IMR-90 (cell line): ENCODE measurements at regions not wholly inside any gene's neighbourhood (a gene's known extent, or its start where the extent isn't known, plus 50 kb on each side); places are given as distances from the start of the nearest gene placed in this dataset.

Source experiments
- ATAC-seq: fragments of 200-7000 bp; cut with Tn5 transposase; 2 replicates; pipeline ENCODE4 v1.9.1; 2020; ENCODE audit warnings: low read depth, mild to moderate bottlenecking, moderate library complexity
- BruUV-seq: library from RNA; stranded (reverse); fragments of 400-500 nt; replicated peaks from 2 replicates; lab custom pipeline; 2021; lab: Mats Ljungman, UMichigan
- CTCF ChIA-PET: fragments of 300-600 bp; formaldehyde crosslinking; extraction: SDS; loops from one replicate; lab custom pipeline; 2021; ENCODE audit warnings: antibody characterized with exemption; lab: Yijun Ruan, JAX
- POLR2A ChIA-PET: fragments of 300-600 bp; sonication (Branson Sonifier 250); formaldehyde crosslinking; loops from one replicate; lab custom pipeline; 2022; ENCODE audit warnings: antibody characterized with exemption; ENCODE audit not compliant: unreplicated experiment; lab: Charles Lee
- DNase-seq: peaks from one replicate; pipeline ENCODE4 v3.0.0; 2013
- H2AFZ ChIP-seq: replicated peaks from 2 replicates; pipeline ENCODE3; 2013; ENCODE audit warnings: low read length, mild to moderate bottlenecking; ENCODE audit not compliant: poor library complexity
- H2AK5ac ChIP-seq: 2 replicates; pipeline ENCODE4 v1.6.1; 2013; ENCODE audit warnings: low read depth, low read length, inconsistent platforms
- H2AK9ac ChIP-seq: replicated peaks from 2 replicates; pipeline ENCODE3; 2013; ENCODE audit warnings: mild to moderate bottlenecking, low read depth, low read length, moderate library complexity; ENCODE audit not compliant: poor library complexity
- H2BK120ac ChIP-seq: 2 replicates; pipeline ENCODE4 v1.6.1; 2013; ENCODE audit warnings: low read depth, low read length, inconsistent platforms
- H2BK15ac ChIP-seq: 3 replicates; pipeline ENCODE4 v1.6.1; 2013; ENCODE audit warnings: low read depth, low read length, inconsistent platforms
- H2BK20ac ChIP-seq: 2 replicates; pipeline ENCODE4 v1.6.1; 2013; ENCODE audit warnings: low read depth, mild to moderate bottlenecking, inconsistent platforms, low read length, moderate library complexity
- H2BK5ac ChIP-seq: 2 replicates; pipeline ENCODE4 v1.6.1; 2013; ENCODE audit warnings: mild to moderate bottlenecking, low read depth, low read length, inconsistent platforms; ENCODE audit not compliant: poor library complexity, severe bottlenecking
- H3K14ac ChIP-seq: replicated peaks from 2 replicates; pipeline ENCODE4 v1.6.1; 2013; ENCODE audit warnings: low read depth, low read length, inconsistent platforms
- H3K18ac ChIP-seq: 2 replicates; pipeline ENCODE4 v1.6.1; 2013; ENCODE audit warnings: low read depth, low read length, control low read depth
- H3K23ac ChIP-seq: 2 replicates; pipeline ENCODE4 v1.6.1; 2013; ENCODE audit warnings: low read depth, low read length, inconsistent platforms
- H3K27ac ChIP-seq: 2 replicates; pipeline ENCODE4 v1.5.1; 2013; ENCODE audit warnings: mild to moderate bottlenecking, control low read depth, low read length; ENCODE audit not compliant: insufficient read depth
- H3K27me3 ChIP-seq: 2 replicates; pipeline ENCODE4 v1.6.1; 2013; ENCODE audit warnings: low read length; ENCODE audit not compliant: control insufficient read depth, insufficient read depth
- H3K36me3 ChIP-seq: 2 replicates; pipeline ENCODE4 v1.6.1; 2013; ENCODE audit warnings: low read length, mixed read lengths; ENCODE audit not compliant: control insufficient read depth, insufficient read depth
- H3K4ac ChIP-seq: 2 replicates; pipeline ENCODE4 v1.6.1; 2013; ENCODE audit warnings: low read depth, low read length, inconsistent platforms
- H3K4me1 ChIP-seq: 2 replicates; pipeline ENCODE4 v1.6.1; 2013; ENCODE audit warnings: low read length, mixed read lengths; ENCODE audit not compliant: control insufficient read depth, insufficient read depth
- H3K4me2 ChIP-seq: 2 replicates; pipeline ENCODE4 v1.6.1; 2013; ENCODE audit warnings: low read depth, mild to moderate bottlenecking, control low read depth, low read length, moderate library complexity
- H3K4me3 ChIP-seq: 2 replicates; pipeline ENCODE4 v1.5.1; 2013; ENCODE audit warnings: low read depth, mild to moderate bottlenecking, control low read depth, low read length, moderate library complexity; ENCODE audit not compliant: insufficient read depth
- H3K56ac ChIP-seq: 2 replicates; pipeline ENCODE4 v1.6.1; 2013; ENCODE audit warnings: low read length, inconsistent platforms; ENCODE audit not compliant: insufficient read depth; ENCODE audit errors: extremely low read depth
- H3K79me1 ChIP-seq, 2 experiments: 2 replicates each; pipeline ENCODE4 v1.6.1; 2013; ENCODE audit warnings: low read length in 2 of 2, inconsistent platforms in 1 of 2, low read depth in 1 of 2
- H3K9ac ChIP-seq: 2 replicates; pipeline ENCODE4 v1.6.1; 2013; ENCODE audit warnings: low read depth, low read length, control low read depth
- H3K9me1 ChIP-seq: 2 replicates; pipeline ENCODE4 v1.6.1; 2013; ENCODE audit warnings: low read length, inconsistent platforms; ENCODE audit not compliant: insufficient read depth
- H3K9me3 ChIP-seq: 2 replicates; pipeline ENCODE4 v1.6.1; 2013; ENCODE audit warnings: low read length; ENCODE audit not compliant: control insufficient read depth, insufficient read depth
- H4K20me1 ChIP-seq: 2 replicates; pipeline ENCODE4 v1.6.1; 2013; ENCODE audit warnings: low read length, inconsistent platforms; ENCODE audit not compliant: insufficient read depth
- H4K5ac ChIP-seq: 2 replicates; pipeline ENCODE4 v1.6.1; 2013; ENCODE audit warnings: mild to moderate bottlenecking, low read depth, low read length, control low read depth
- H4K8ac ChIP-seq, 2 experiments: 2 replicates each; pipeline ENCODE4 v1.6.1; 2013; ENCODE audit warnings: low read depth in 2 of 2, low read length in 2 of 2, control low read depth in 1 of 2, inconsistent platforms in 1 of 2
- H4K91ac ChIP-seq: 2 replicates; pipeline ENCODE4 v1.6.1; 2013; ENCODE audit warnings: low read depth, low read length, inconsistent platforms; ENCODE audit not compliant: insufficient read depth
- BHLHE40 ChIP-seq: fragments of 150-350 bp; IDR thresholded peaks from 2 replicates; pipeline ENCODE4 v1.6.1; 2016; ENCODE audit warnings: mild to moderate bottlenecking, low read depth, low read length
- CEBPB ChIP-seq: IDR thresholded peaks from 2 replicates; pipeline ENCODE4 v1.6.1; 2012; ENCODE audit warnings: low read depth, low read length, improper control_type of control experiment
- CHD1 ChIP-seq: IDR thresholded peaks from 2 replicates; pipeline ENCODE4 v1.6.1; 2012; ENCODE audit warnings: low read depth, low read length, improper control_type of control experiment
- CTCF ChIP-seq: conservative IDR thresholded peaks from 2 replicates; pipeline ENCODE4 v1.5.1; 2012; ENCODE audit warnings: mild to moderate bottlenecking, low read depth, low read length, improper control_type of control experiment
- ELK1 ChIP-seq: fragments of 150-350 bp; IDR thresholded peaks from 2 replicates; pipeline ENCODE4 v1.6.1; 2016; ENCODE audit warnings: low read depth, mild to moderate bottlenecking, low read length, moderate library complexity, borderline replicate concordance
- FOS ChIP-seq: fragments of 150-350 bp; IDR thresholded peaks from 2 replicates; pipeline ENCODE4 v1.6.1; 2016; ENCODE audit warnings: low read depth, low read length
- MAFK ChIP-seq: IDR thresholded peaks from 2 replicates; pipeline ENCODE4 v1.6.1; 2012; ENCODE audit warnings: low read depth, low read length, improper control_type of control experiment
- MAZ ChIP-seq: IDR thresholded peaks from 2 replicates; pipeline ENCODE4 v1.6.1; 2012; ENCODE audit warnings: low read depth, mild to moderate bottlenecking, low read length, improper control_type of control experiment, moderate library complexity, borderline replicate concordance
- MXI1 ChIP-seq: IDR thresholded peaks from 2 replicates; pipeline ENCODE4 v1.6.1; 2012; ENCODE audit warnings: low read depth, mild to moderate bottlenecking, low read length, moderate library complexity, borderline replicate concordance
- NFE2L2 ChIP-seq: fragments of 150-350 bp; IDR thresholded peaks from 2 replicates; pipeline ENCODE4 v1.6.1; 2016; ENCODE audit warnings: low read depth, mild to moderate bottlenecking, low read length
- POLR2A ChIP-seq: IDR thresholded peaks from 2 replicates; pipeline ENCODE4 v1.6.1; 2012; ENCODE audit warnings: mild to moderate bottlenecking, low read depth, low read length
- RAD21 ChIP-seq: IDR thresholded peaks from 2 replicates; pipeline ENCODE4 v1.6.1; 2012; ENCODE audit warnings: low read length, improper control_type of control experiment
- RCOR1 ChIP-seq: IDR thresholded peaks from 2 replicates; pipeline ENCODE4 v1.6.1; 2012; ENCODE audit warnings: mild to moderate bottlenecking, low read length, improper control_type of control experiment; ENCODE audit not compliant: insufficient replicate concordance
- RFX5 ChIP-seq: IDR thresholded peaks from 2 replicates; pipeline ENCODE4 v1.8.0; 2012; ENCODE audit warnings: low read depth, mild to moderate bottlenecking, low read length, moderate library complexity
- SMC3 ChIP-seq: fragments of 150-350 bp; IDR thresholded peaks from 2 replicates; pipeline ENCODE4 v1.6.1; 2016; ENCODE audit warnings: low read depth, mild to moderate bottlenecking, antibody characterized with exemption, low read length, moderate library complexity
- USF2 ChIP-seq: fragments of 150-350 bp; IDR thresholded peaks from 2 replicates; pipeline ENCODE4 v1.6.1; 2017; ENCODE audit warnings: mild to moderate bottlenecking, antibody characterized with exemption, low read length, low read depth
- WGBS, 2 experiments: methylation state at CpG; one replicate each; pipeline versions ENCODE4 v1.1.5 to v1.1.7; 2013; ENCODE audit warnings: missing lambda C conversion rate in 2 of 2; ENCODE audit not compliant: insufficient read length in 1 of 2; ENCODE audit errors: extremely low coverage in 2 of 2; 5-methylcytosine and 5-hydroxymethylcytosine counted together
- dilution Hi-C: fragments of 300-500 bp; cut with HindIII; formaldehyde crosslinking; loops from one replicate; pipeline ENCODE4 v1.14.3; 2018; ENCODE audit warnings: low sequenced_read_pairs; ENCODE audit not compliant: unreplicated experiment
- in situ Hi-C: fragments of 300-500 bp; cut with MboI; formaldehyde crosslinking; loops from 3 replicates; pipeline ENCODE4 v1.14.3; 2019; ENCODE audit warnings: low sequenced_read_pairs, inconsistent platforms, mixed read lengths
- intact Hi-C: fragments of 100-400 bp; cut with micrococcal nuclease; formaldehyde crosslinking; loops from 2 replicates; pipeline ENCODE4 v1.10.0; 2022

- no peak overlapping the region for H4K5ac ChIP-seq
- no TSS peak for BruUV-seq
- H2BK20ac ChIP-seq = no peak overlapping the region
- H3K18ac ChIP-seq = no peak overlapping the region
- H3K4me3 ChIP-seq = no peak overlapping the region
- H4K91ac ChIP-seq = no peak overlapping the region
- ATAC-seq (no peak), DNase-seq (no peak)
- H3K27ac ChIP-seq = no peak overlapping the region
- ChIA-PET POLR2A (interaction anchor here (0.7 kb wide), 1 partner anchor 208 kb away, joined by 13 read pairs; no protein-coding TSS in a partner anchor), CTCF (interaction anchor here (0.6 kb wide), 1 partner anchor 652 kb away, joined by 3 read pairs; no protein-coding TSS in a partner anchor)
- H3K4me2 ChIP-seq = no peak overlapping the region
- no peak overlapping the region for H4K8ac ChIP-seq
- no CpG with 5 or more reads among the region's 4 CpGs for WGBS, 2 experiments
- no peak overlapping the region for H3K23ac ChIP-seq
- in situ Hi-C loops = loop anchor here (5.0 kb wide), 1 partner anchor 272 kb away; no protein-coding TSS in a partner anchor
- no peaks in the 10 kb centered on the region for H3K9me3 ChIP-seq
- TF ChIP-seq FOS (no peak), SMC3 (no peak), POLR2A (no peak), USF2 (no peak), CTCF (no peak), MAZ (no peak), BHLHE40 (no peak), RAD21 (no peak), NFE2L2 (no peak), ELK1 (no peak), MAFK (no peak), MXI1 (no peak), CHD1 (no peak), RFX5 (no peak), CEBPB (no peak), RCOR1 (no peak)
- no peaks in the 10 kb centered on the region for H3K36me3 ChIP-seq
- intact Hi-C loops = no loop called here
- no peaks in the 10 kb centered on the region; the same call in 1 of the 2 replicates for H3K27me3 ChIP-seq
- H3K4me1 ChIP-seq = no peaks in the 10 kb centered on the region
- dilution Hi-C loops = loop anchor here (25.0 kb wide), 1 partner anchor 272 kb away; no protein-coding TSS in a partner anchor
- H2AK9ac ChIP-seq = no peak overlapping the region
- no peaks in the 10 kb centered on the region for H4K20me1 ChIP-seq
- H2BK15ac ChIP-seq = no peak overlapping the region
- no peak overlapping the region for H2BK5ac ChIP-seq
- no peaks in the 10 kb centered on the region for H3K79me1 ChIP-seq
- H2AFZ ChIP-seq = no peak overlapping the region
- H3K9me1 ChIP-seq = no peaks in the 10 kb centered on the region; the same call in 1 of the 2 replicates
- H3K9ac ChIP-seq = no peak overlapping the region
- no peak overlapping the region for H3K4ac ChIP-seq
- H3K14ac ChIP-seq = no peak overlapping the region
- H2BK120ac ChIP-seq = no peak overlapping the region
- no peak overlapping the region for H3K56ac ChIP-seq
- H2AK5ac ChIP-seq = no peak overlapping the region
These were observed 80.5 kb upstream of the SEC11C start for GRCh38 chr18:59059140-59059539.
